ENCODE measurements at regions not wholly inside any gene's neighbourhood (a gene's known extent, or its start where the extent isn't known, plus 50 kb on each side); places are given as distances from the start of the nearest gene placed in this dataset.

DNA sequence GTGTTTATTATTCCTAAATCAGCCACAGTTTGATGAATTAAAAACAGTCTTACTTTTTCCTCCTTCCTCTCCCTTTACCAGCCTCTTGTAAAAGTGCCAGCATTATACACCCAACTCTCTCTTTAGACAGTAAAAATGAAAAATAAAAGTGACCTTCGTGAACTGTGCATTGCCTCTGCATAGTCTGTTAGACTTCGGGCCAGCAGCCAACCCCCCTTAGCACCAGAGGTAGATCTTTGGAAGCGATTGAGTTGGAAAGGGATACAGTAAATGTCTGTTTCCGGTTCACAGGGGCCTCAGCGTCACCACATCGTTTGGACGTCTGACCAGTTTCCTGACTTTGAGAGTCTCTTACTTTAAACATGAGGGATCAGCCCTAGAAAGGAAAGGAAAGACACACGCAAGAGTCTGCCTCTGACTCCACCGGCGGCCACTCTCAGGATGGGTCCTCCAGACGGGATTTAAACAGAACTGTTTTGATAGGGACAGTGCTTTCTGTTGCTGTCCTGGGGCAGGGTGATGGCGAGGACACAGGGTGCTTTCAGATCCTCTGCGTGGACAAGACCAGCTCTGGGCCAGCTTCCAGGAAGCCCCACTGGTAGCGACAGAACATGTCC, 206.6 kb upstream of the PREP start:
- Mint-ChIP-seq H3K27me3 (ENCODE audit: low read depth) (no peaks in the 10 kb centered on the region), H3K27ac (peak overlapping the region; percentile 42), H3K4me3 (no peak overlapping the region), H3K4me1 (peaks cover 13% of the 10 kb centered on the region), H3K36me3 (no peaks in the 10 kb centered on the region), H3K9me3 (peaks cover 10% of the 10 kb centered on the region)
- no peak for DNase-seq (ENCODE audit: low spot score in 2 of 2, unreplicated experiment in 2 of 2)
- TF ChIP-seq, protein P1, sequence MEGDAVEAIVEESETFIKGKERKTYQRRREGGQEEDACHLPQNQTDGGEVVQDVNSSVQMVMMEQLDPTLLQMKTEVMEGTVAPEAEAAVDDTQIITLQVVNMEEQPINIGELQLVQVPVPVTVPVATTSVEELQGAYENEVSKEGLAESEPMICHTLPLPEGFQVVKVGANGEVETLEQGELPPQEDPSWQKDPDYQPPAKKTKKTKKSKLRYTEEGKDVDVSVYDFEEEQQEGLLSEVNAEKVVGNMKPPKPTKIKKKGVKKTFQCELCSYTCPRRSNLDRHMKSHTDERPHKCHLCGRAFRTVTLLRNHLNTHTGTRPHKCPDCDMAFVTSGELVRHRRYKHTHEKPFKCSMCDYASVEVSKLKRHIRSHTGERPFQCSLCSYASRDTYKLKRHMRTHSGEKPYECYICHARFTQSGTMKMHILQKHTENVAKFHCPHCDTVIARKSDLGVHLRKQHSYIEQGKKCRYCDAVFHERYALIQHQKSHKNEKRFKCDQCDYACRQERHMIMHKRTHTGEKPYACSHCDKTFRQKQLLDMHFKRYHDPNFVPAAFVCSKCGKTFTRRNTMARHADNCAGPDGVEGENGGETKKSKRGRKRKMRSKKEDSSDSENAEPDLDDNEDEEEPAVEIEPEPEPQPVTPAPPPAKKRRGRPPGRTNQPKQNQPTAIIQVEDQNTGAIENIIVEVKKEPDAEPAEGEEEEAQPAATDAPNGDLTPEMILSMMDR (IDR thresholded peaks at IDR 0.05; ENCODE audit: unreplicated experiment), result no peak

GRCh38 chr6:105608711-105609374, 206.0 kb upstream of the PREP start:
- peaks cover 7% of the 10 kb centered on the region for H3K9me3 Mint-ChIP-seq
- no peak for DNase-seq (ENCODE audit: low spot score in 2 of 2, unreplicated experiment in 2 of 2)

GRCh38 chr6:105607636-105608621, 205.0 kb upstream of the PREP start:
- Mint-ChIP-seq H3K9me3 (peaks cover 7% of the 10 kb centered on the region), H3K4me1 (peaks cover 20% of the 10 kb centered on the region), H3K27ac (no peak overlapping the region), H3K4me3 (no peak overlapping the region), H3K36me3 (no peaks in the 10 kb centered on the region), H3K27me3 (ENCODE audit: low read depth) (no peaks in the 10 kb centered on the region)
- no peak for DNase-seq (ENCODE audit: low spot score in 2 of 2, unreplicated experiment in 2 of 2)
- TF ChIP-seq, protein P1 (IDR thresholded peaks at IDR 0.05; ENCODE audit: unreplicated experiment), result no peak

More at GRCh38 chr6:105608711-105609374, 206.0 kb upstream of the PREP start:
- TF ChIP-seq, protein P1 (IDR thresholded peaks at IDR 0.05; ENCODE audit: unreplicated experiment), result no peak
- no peaks in the 10 kb centered on the region for H3K27me3 Mint-ChIP-seq (ENCODE audit: low read depth)
- peaks cover 18% of the 10 kb centered on the region for H3K4me1 Mint-ChIP-seq
- no peaks in the 10 kb centered on the region for H3K36me3 Mint-ChIP-seq
- peak overlapping the region; percentile 37 for H3K27ac Mint-ChIP-seq
- no peak overlapping the region for H3K4me3 Mint-ChIP-seq

DNA sequence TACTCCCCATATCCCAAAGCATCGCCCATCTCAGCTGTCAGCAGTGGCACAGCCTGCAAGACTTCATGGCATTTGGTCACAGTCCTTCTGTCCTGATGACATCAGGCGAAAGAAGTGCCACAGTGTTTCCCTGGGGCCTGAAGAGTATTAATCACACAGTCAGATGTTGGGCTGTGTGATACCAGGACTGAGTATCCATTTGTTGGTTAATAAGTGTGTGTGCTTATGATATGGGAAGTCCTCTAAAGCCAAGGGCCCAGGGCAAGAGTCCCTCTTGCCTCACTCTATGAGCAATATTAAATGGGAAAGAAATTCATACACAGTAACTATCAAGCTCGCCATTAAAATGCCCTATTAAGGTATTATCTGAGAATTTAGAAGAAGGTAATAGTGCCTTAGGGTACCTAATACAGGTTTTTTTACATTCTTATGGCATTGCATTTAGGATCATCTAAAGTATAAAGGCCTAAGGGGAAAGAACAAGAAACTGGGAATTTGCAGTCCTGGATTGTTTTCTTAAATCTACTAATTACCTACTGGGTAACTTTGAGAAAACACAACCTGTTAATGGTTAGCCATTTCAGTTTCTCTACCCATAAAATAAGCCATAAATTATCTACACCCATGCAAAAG, 204.1 kb upstream of the PREP start:
- no peak overlapping the region for H3K4me3 Mint-ChIP-seq
- H3K27me3 Mint-ChIP-seq (ENCODE audit: low read depth), result no peaks in the 10 kb centered on the region
- DNase-seq (ENCODE audit: low spot score in 2 of 2, unreplicated experiment in 2 of 2), result no peak
- TF ChIP-seq, protein P1 (IDR thresholded peaks at IDR 0.05; ENCODE audit: unreplicated experiment), result no peak
- H3K4me1 Mint-ChIP-seq, result peaks cover 20% of the 10 kb centered on the region
- no peaks in the 10 kb centered on the region for H3K36me3 Mint-ChIP-seq
- no peak overlapping the region for H3K27ac Mint-ChIP-seq
- peaks cover 7% of the 10 kb centered on the region for H3K9me3 Mint-ChIP-seq

DNA sequence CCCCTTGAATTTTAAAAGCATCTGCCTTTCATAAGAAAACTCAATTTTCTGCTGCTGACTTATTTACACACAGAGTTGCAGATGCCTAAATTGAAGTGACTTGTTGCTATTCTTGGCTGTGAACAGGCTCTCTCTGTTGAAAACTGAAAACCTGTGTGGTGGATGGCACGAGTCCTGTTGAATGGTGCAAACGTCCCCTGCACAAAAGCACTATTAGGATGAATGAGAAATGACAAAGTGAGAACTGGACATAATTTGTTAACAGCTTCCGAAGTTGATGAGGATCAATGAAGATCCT, 201.7 kb upstream of the PREP start:
- no peak overlapping the region for H3K4me3 Mint-ChIP-seq
- H3K4me1 Mint-ChIP-seq, result peaks cover 32% of the 10 kb centered on the region
- no peaks in the 10 kb centered on the region for H3K36me3 Mint-ChIP-seq
- no peak overlapping the region for H3K27ac Mint-ChIP-seq
- DNase-seq (ENCODE audit: low spot score in 2 of 2, unreplicated experiment in 2 of 2), result no peak
- TF ChIP-seq, protein P1 (IDR thresholded peaks at IDR 0.05; ENCODE audit: unreplicated experiment), result no peak
- H3K27me3 Mint-ChIP-seq (ENCODE audit: low read depth), result no peaks in the 10 kb centered on the region
- H3K9me3 Mint-ChIP-seq, result peaks cover 7% of the 10 kb centered on the region
